ENCODE measurements at regions not wholly inside any gene's neighbourhood (a gene's known extent, or its start where the extent isn't known, plus 50 kb on each side); places are given as distances from the start of the nearest gene placed in this dataset.

DNA sequence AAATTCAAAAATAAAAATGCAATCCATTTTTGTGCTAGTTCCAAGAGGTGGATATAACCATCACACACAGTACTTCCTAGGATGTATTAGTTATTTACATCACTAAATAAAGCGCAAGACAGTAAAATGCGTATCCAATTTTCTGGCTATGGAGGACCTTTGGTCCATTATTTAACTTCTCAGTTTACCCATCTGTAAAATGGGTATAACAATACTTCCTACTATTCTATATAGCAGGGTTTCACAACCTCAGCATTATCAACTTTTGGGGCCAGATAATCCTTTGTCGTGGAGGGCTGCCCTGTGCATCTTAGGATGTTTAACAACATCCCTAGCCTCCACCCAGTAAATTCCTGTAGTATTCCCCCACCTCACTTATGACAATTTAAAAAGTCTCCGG is 275.1 kb upstream of the PKDCC start:
- H3K4me1 Mint-ChIP-seq (ENCODE audit: low read depth), result no peaks in the 10 kb centered on the region
- H3K36me3 Mint-ChIP-seq (ENCODE audit: low read depth), result no peaks in the 10 kb centered on the region
- intact Hi-C loops (cut with micrococcal nuclease), result no loop called here

GRCh38 chr2:41774011-41774605 is 273.7 kb upstream of the PKDCC start:
- Mint-ChIP-seq H3K27me3 (ENCODE audit: insufficient read depth) (peaks cover 2% of the 10 kb centered on the region), H3K27ac (no peak overlapping the region), H3K9me3 (no peaks in the 10 kb centered on the region), H3K36me3 (ENCODE audit: low read depth) (no peaks in the 10 kb centered on the region), H3K4me3 (no peak overlapping the region), H3K4me1 (ENCODE audit: low read depth) (no peaks in the 10 kb centered on the region)
- no peak for DNase-seq (ENCODE audit: low spot score)
- intact Hi-C loops (cut with micrococcal nuclease), result no loop called here

More for the DNA sequence above, 275.1 kb upstream of the PKDCC start:
- no peak overlapping the region for H3K4me3 Mint-ChIP-seq
- H3K27ac Mint-ChIP-seq, result no peak overlapping the region
- H3K9me3 Mint-ChIP-seq, result no peaks in the 10 kb centered on the region
- DNase-seq (ENCODE audit: low spot score), result no peak
- H3K27me3 Mint-ChIP-seq (ENCODE audit: insufficient read depth), result peaks cover 2% of the 10 kb centered on the region

- intact Hi-C loops (cut with micrococcal nuclease), result no loop called here
- H3K36me3 Mint-ChIP-seq (ENCODE audit: low read depth), result no peaks in the 10 kb centered on the region
- no peak overlapping the region for H3K27ac Mint-ChIP-seq
- H3K4me3 Mint-ChIP-seq, result no peak overlapping the region
- H3K27me3 Mint-ChIP-seq (ENCODE audit: insufficient read depth), result peaks cover 2% of the 10 kb centered on the region
- no peaks in the 10 kb centered on the region for H3K4me1 Mint-ChIP-seq (ENCODE audit: low read depth)
- no peak for DNase-seq (ENCODE audit: low spot score)
- no peaks in the 10 kb centered on the region for H3K9me3 Mint-ChIP-seq
These were observed 272.3 kb upstream of the PKDCC start for GRCh38 chr2:41775366-41776025.

- DNase-seq (ENCODE audit: low spot score), result no peak
- no peaks in the 10 kb centered on the region for H3K9me3 Mint-ChIP-seq
- H3K27me3 Mint-ChIP-seq (ENCODE audit: insufficient read depth), result peaks cover 12% of the 10 kb centered on the region
- no peak overlapping the region for H3K4me3 Mint-ChIP-seq
- no peak overlapping the region for H3K27ac Mint-ChIP-seq
- H3K4me1 Mint-ChIP-seq (ENCODE audit: low read depth), result no peaks in the 10 kb centered on the region
- H3K36me3 Mint-ChIP-seq (ENCODE audit: low read depth), result no peaks in the 10 kb centered on the region
- intact Hi-C loops (cut with micrococcal nuclease), result no loop called here
These were observed 267.9 kb upstream of the PKDCC start for GRCh38 chr2:41779888-41780287.

GRCh38 chr2:41782306-41783158 is 265.3 kb upstream of the PKDCC start:
- Mint-ChIP-seq H3K27ac (no peak overlapping the region), H3K27me3 (ENCODE audit: insufficient read depth) (peaks cover 13% of the 10 kb centered on the region), H3K4me1 (ENCODE audit: low read depth) (no peaks in the 10 kb centered on the region), H3K36me3 (ENCODE audit: low read depth) (no peaks in the 10 kb centered on the region), H3K9me3 (no peaks in the 10 kb centered on the region), H3K4me3 (no peak overlapping the region)
- intact Hi-C loops (cut with micrococcal nuclease), result loop anchor here (1.0 kb wide), 2 partner anchors 368 to 1869 kb away; no protein-coding TSS in a partner anchor
- peak; percentile 4 for DNase-seq (ENCODE audit: low spot score)

DNA sequence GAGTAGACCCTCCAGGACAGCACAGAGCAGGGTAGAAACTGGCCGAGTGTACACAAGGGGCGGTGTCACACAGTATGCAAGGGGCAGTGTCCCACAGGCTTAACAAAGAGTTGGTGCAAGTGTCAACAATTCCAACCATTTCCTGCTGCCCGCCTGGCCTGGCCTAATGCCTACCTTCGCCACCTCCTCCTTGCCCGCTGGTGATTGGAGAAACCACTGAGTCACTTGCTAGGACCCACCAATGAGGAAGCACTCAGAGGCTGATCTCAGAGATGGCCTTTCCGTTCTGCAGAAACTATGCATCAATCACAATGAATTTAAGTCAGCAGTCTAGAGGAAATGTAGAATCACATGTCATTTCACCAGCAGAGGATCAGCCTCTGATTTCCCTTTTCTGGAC is 263.3 kb upstream of the PKDCC start:
- H3K27ac Mint-ChIP-seq, result no peak overlapping the region
- H3K9me3 Mint-ChIP-seq, result no peaks in the 10 kb centered on the region
- H3K4me1 Mint-ChIP-seq (ENCODE audit: low read depth), result no peaks in the 10 kb centered on the region
- H3K4me3 Mint-ChIP-seq, result no peak overlapping the region
- DNase-seq (ENCODE audit: low spot score), result no peak
- intact Hi-C loops (cut with micrococcal nuclease), result no loop called here
- no peaks in the 10 kb centered on the region for H3K36me3 Mint-ChIP-seq (ENCODE audit: low read depth)
- H3K27me3 Mint-ChIP-seq (ENCODE audit: insufficient read depth), result peaks cover 13% of the 10 kb centered on the region

- no peak for DNase-seq (ENCODE audit: low spot score)
- Mint-ChIP-seq H3K4me1 (ENCODE audit: low read depth) (no peaks in the 10 kb centered on the region), H3K27ac (no peak overlapping the region), H3K9me3 (no peaks in the 10 kb centered on the region), H3K4me3 (no peak overlapping the region), H3K27me3 (ENCODE audit: insufficient read depth) (peaks cover 13% of the 10 kb centered on the region), H3K36me3 (ENCODE audit: low read depth) (no peaks in the 10 kb centered on the region)
- intact Hi-C loops (cut with micrococcal nuclease), result no loop called here
These were observed 262.4 kb upstream of the PKDCC start for GRCh38 chr2:41785251-41786022.

GRCh38 chr2:41791523-41791922 is 256.3 kb upstream of the PKDCC start:
- intact Hi-C loops (cut with micrococcal nuclease), result no loop called here
- Mint-ChIP-seq H3K9me3 (no peaks in the 10 kb centered on the region), H3K4me3 (no peak overlapping the region), H3K27me3 (ENCODE audit: insufficient read depth) (peaks cover 1% of the 10 kb centered on the region), H3K36me3 (ENCODE audit: low read depth) (no peaks in the 10 kb centered on the region), H3K27ac (no peak overlapping the region), H3K4me1 (ENCODE audit: low read depth) (no peaks in the 10 kb centered on the region)
- no peak for DNase-seq (ENCODE audit: low spot score)

DNA sequence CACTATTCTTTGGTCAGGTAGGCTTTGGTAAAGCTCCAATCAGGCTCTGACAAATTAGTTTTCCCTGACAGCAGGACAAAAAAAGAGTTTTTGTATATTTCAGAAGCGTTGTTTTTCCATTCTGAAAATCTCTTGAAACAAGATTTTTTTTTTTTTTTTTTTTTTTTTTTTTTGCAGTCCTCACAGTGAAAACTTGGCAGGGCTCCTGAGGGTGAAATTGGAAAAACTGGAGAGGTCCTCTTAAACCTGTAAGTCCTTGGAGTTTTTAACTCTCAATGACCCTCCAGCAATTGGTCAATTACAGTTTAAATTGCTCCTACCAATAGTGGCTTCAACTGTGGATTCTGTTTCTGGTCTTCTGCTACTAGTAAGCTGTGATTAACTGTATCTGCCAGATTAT is 244.5 kb upstream of the PKDCC start:
- intact Hi-C loops (cut with micrococcal nuclease), result no loop called here
- H3K27me3 Mint-ChIP-seq (ENCODE audit: insufficient read depth), result no peaks in the 10 kb centered on the region
- peaks cover 10% of the 10 kb centered on the region for H3K9me3 Mint-ChIP-seq
- no peak overlapping the region for H3K27ac Mint-ChIP-seq
- H3K4me3 Mint-ChIP-seq, result no peak overlapping the region
- DNase-seq (ENCODE audit: low spot score), result no peak
- H3K36me3 Mint-ChIP-seq (ENCODE audit: low read depth), result no peaks in the 10 kb centered on the region
- no peaks in the 10 kb centered on the region for H3K4me1 Mint-ChIP-seq (ENCODE audit: low read depth)

- no peak overlapping the region for H3K27ac Mint-ChIP-seq
- intact Hi-C loops (cut with micrococcal nuclease), result no loop called here
These were observed 241.5 kb upstream of the PKDCC start for GRCh38 chr2:41806286-41806685.

GRCh38 chr2:41821167-41821566 is 226.7 kb upstream of the PKDCC start:
- H3K9me3 Mint-ChIP-seq, result peaks cover 7% of the 10 kb centered on the region
- no peaks in the 10 kb centered on the region for H3K36me3 Mint-ChIP-seq (ENCODE audit: low read depth)
- peaks cover 4% of the 10 kb centered on the region for H3K27me3 Mint-ChIP-seq (ENCODE audit: insufficient read depth)
- no peak overlapping the region for H3K27ac Mint-ChIP-seq
- intact Hi-C loops (cut with micrococcal nuclease), result no loop called here
- no peak for DNase-seq (ENCODE audit: low spot score)
- H3K4me3 Mint-ChIP-seq, result no peak overlapping the region
- H3K4me1 Mint-ChIP-seq (ENCODE audit: low read depth), result no peaks in the 10 kb centered on the region

More at GRCh38 chr2:41806286-41806685, 241.5 kb upstream of the PKDCC start:
- DNase-seq (ENCODE audit: low spot score), result no peak
- no peaks in the 10 kb centered on the region for H3K4me1 Mint-ChIP-seq (ENCODE audit: low read depth)
- no peaks in the 10 kb centered on the region for H3K27me3 Mint-ChIP-seq (ENCODE audit: insufficient read depth)
- H3K4me3 Mint-ChIP-seq, result no peak overlapping the region
- peaks cover 7% of the 10 kb centered on the region for H3K9me3 Mint-ChIP-seq
- no peaks in the 10 kb centered on the region for H3K36me3 Mint-ChIP-seq (ENCODE audit: low read depth)

DNA sequence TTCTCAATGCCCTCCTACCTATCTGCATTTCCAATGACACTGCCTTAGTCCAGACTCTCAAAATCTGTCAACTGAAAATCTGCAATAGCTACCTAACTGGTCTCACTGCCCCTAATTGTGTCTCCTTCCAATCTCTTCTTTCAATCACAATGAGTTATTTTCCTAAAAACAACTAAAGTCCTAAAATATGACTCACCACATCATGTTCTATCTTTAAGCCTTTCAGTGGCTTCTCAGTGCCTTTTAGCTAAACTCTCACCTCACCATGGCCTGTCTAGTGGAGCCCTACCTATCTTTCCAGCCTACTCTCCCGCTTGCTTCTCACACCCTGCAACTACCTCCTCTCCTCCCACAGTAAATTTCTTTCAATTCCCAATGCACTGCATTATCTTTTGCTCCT is 220.9 kb upstream of the PKDCC start:
- Mint-ChIP-seq H3K4me1 (ENCODE audit: low read depth) (no peaks in the 10 kb centered on the region), H3K27me3 (ENCODE audit: insufficient read depth) (peaks cover 9% of the 10 kb centered on the region), H3K4me3 (no peak overlapping the region), H3K36me3 (ENCODE audit: low read depth) (no peaks in the 10 kb centered on the region), H3K27ac (no peak overlapping the region), H3K9me3 (no peaks in the 10 kb centered on the region)
- intact Hi-C loops (cut with micrococcal nuclease), result no loop called here
- DNase-seq (ENCODE audit: low spot score), result no peak

All from activated T-helper 1 cell treated with anti-CD3 and anti-CD28 coated beads, Interleukin-12 subunit alpha, Interleukin-12 subunit beta, Interleukin-2, Interleukin-4 antibody, amounts not matched to agents 30 ng/mL and 10 ng/mL and 1 ng/mL, durations not matched to agents 14 hours and 24 hours and 36 hours (primary cell).